ENCODE measurements at regions not wholly inside any gene's neighbourhood (a gene's known extent, or its start where the extent isn't known, plus 50 kb on each side); places are given as distances from the start of the nearest gene placed in this dataset.

DNA sequence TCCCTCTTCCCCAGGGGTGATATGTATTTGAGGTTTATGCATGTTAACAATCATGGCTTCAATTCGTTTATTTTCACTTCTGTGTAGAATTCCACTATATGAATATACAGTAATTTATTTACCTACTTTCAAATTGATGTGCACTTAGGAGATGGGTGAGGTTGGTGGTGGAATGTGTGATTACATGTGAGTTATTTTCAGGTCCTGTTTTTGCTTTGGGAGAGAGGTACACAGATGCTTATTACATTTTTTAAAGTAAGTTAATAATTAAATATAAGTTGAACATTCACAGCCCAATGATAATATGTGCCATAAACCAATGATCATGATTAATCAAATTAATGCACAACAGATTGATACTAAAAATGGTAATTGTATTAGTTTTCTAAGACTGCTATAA is 79.5 kb downstream of the SPRY1 start:
- TF ChIP-seq POLR2AphosphoS5 (IDR thresholded peaks at IDR 0.05; ENCODE audit: low read depth, low read length) (no peak), POLR2A (IDR thresholded peaks at IDR 0.05; ENCODE audit: low read depth, low read length) (no peak)

Measured in GM12892 (cell line).